Astrocyte (in vitro differentiated cells and primary cell): ENCODE measurements at regions not wholly inside any gene's neighbourhood (a gene's known extent, or its start where the extent isn't known, plus 50 kb on each side); places are given as distances from the start of the nearest gene placed in this dataset.
"Not testable (repeated sequence)": the region's sequence is repeated elsewhere in the genome, so short reads cannot be mapped to it uniquely, and the experiment has no call there.

Experiments
- DNase-seq: peaks from one replicate; pipeline ENCODE4 v3.0.0-alpha.2; 2010; ENCODE audit warnings: low read depth
- FAIRE-seq: peaks from 2 replicates; lab custom pipeline; 2011; peaks lifted over from hg19 to GRCh38; lab: Jason Lieb, UNC
- H2AFZ ChIP-seq: 2 replicates; pipeline ENCODE4 v1.6.0; 2012; ENCODE audit warnings: low read depth, low read length, inconsistent platforms
- H3K27ac ChIP-seq: 2 replicates; pipeline ENCODE4 v1.5.1; 2011; ENCODE audit warnings: low read depth, low read length, inconsistent platforms
- H3K27me3 ChIP-seq: 2 replicates; pipeline ENCODE4 v1.6.0; 2011; ENCODE audit warnings: low read length, inconsistent platforms; ENCODE audit not compliant: insufficient read depth
- H3K36me3 ChIP-seq: 2 replicates; pipeline ENCODE4 v1.5.1; 2011; ENCODE audit warnings: low read length, inconsistent platforms; ENCODE audit not compliant: insufficient read depth
- H3K4me1 ChIP-seq: 2 replicates; pipeline ENCODE4 v1.5.1; 2011; ENCODE audit warnings: low read length, inconsistent platforms; ENCODE audit not compliant: insufficient read depth
- H3K4me2 ChIP-seq: 2 replicates; pipeline ENCODE4 v1.6.0; 2012; ENCODE audit warnings: low read length, inconsistent platforms
- H3K4me3 ChIP-seq: 2 replicates; pipeline ENCODE4 v1.5.1; 2011; ENCODE audit warnings: low read depth, mild to moderate bottlenecking, low read length, inconsistent platforms; ENCODE audit not compliant: insufficient read depth
- H3K79me2 ChIP-seq: 2 replicates; pipeline ENCODE4 v1.6.0; 2012; ENCODE audit warnings: mild to moderate bottlenecking, low read length, inconsistent platforms; ENCODE audit not compliant: insufficient read depth
- H3K9ac ChIP-seq: 2 replicates; pipeline ENCODE4 v1.6.0; 2012; ENCODE audit warnings: mild to moderate bottlenecking, low read length, inconsistent platforms
- H3K9me3 ChIP-seq: 2 replicates; pipeline ENCODE4 v1.5.1; 2012; ENCODE audit warnings: low read depth, mild to moderate bottlenecking, low read length, inconsistent platforms; ENCODE audit not compliant: insufficient read depth
- H4K20me1 ChIP-seq: 2 replicates; pipeline ENCODE4 v1.6.0; 2012; ENCODE audit warnings: low read length, inconsistent platforms; ENCODE audit not compliant: insufficient read depth
- H3K27ac Mint-ChIP-seq: one replicate; pipeline ENCODE4 v1.8.0; 2021; ENCODE audit warnings: mild to moderate bottlenecking, mixed read lengths; ENCODE audit not compliant: unreplicated experiment
- H3K27me3 Mint-ChIP-seq: one replicate; pipeline ENCODE4 v1.8.0; 2021; ENCODE audit warnings: low read depth, mixed read lengths; ENCODE audit not compliant: unreplicated experiment
- H3K36me3 Mint-ChIP-seq: one replicate; pipeline ENCODE4 v1.8.0; 2021; ENCODE audit warnings: low read depth, mixed read lengths; ENCODE audit not compliant: unreplicated experiment
- H3K4me1 Mint-ChIP-seq: one replicate; pipeline ENCODE4 v1.8.0; 2021; ENCODE audit warnings: low read depth, mixed read lengths; ENCODE audit not compliant: unreplicated experiment
- H3K4me3 Mint-ChIP-seq: one replicate; pipeline ENCODE4 v1.8.0; 2021; ENCODE audit warnings: mild to moderate bottlenecking, moderate library complexity, mixed read lengths; ENCODE audit not compliant: unreplicated experiment
- H3K9me3 Mint-ChIP-seq: one replicate; pipeline ENCODE4 v1.8.0; 2021; ENCODE audit warnings: mild to moderate bottlenecking, mixed read lengths; ENCODE audit not compliant: unreplicated experiment
- EZH2 ChIP-seq: IDR thresholded peaks from 2 replicates; pipeline ENCODE4 v1.6.1; 2012; ENCODE audit warnings: mild to moderate bottlenecking, low read length, inconsistent platforms; ENCODE audit not compliant: insufficient read depth
- TF ChIP-seq, protein P1 (sequence below): IDR thresholded peaks from 2 replicates; pipeline ENCODE4 v1.5.1; 2011; ENCODE audit warnings: low read depth, mild to moderate bottlenecking, inconsistent platforms, low read length, moderate library complexity; ENCODE audit not compliant: insufficient read depth

DNA sequence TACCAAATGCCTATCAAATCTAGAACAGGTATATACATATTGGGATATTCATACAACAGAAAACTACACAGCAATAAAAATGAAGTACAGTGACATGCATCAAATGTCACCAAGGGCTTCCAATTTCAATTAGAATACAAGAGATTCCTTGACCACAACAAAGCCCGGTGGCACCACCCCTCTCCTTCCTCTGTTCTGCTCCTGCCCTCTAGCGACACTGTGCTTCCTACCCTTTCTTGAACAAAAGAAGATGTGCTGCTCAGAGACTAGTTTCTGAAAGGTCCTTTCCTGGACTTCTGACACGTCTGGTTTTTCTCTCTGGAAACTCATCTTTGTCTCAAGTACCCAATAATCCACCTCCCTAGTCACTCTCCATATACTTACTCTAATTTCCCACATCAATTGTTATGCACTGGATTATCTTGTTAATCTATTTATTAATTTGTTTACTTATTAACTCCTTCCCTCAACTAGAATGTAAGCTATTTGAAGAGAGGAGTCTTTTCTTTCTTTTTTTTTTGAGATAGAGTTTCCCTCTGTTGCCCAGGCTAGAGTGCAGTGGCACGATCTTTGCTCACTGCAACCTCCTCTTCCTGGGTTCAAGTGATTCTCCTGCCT, 70.4 kb upstream of the CTSV start:
- no peaks in the 10 kb centered on the region for H3K9me3 Mint-ChIP-seq
- peak; percentile 6 for DNase-seq
- no peak overlapping the region for H3K4me3 ChIP-seq
- H3K79me2 ChIP-seq: no peaks in the 10 kb centered on the region
- no peaks in the 10 kb centered on the region for H3K4me1 Mint-ChIP-seq
- no peaks in the 10 kb centered on the region for H3K27me3 Mint-ChIP-seq
- H3K36me3 ChIP-seq: no peaks in the 10 kb centered on the region
- no peaks in the 10 kb centered on the region for H3K9me3 ChIP-seq
- no peak for FAIRE-seq
- no peaks in the 10 kb centered on the region for H3K4me1 ChIP-seq
- H3K27ac ChIP-seq: no peak overlapping the region
- H3K4me3 Mint-ChIP-seq: no peak overlapping the region
- H3K27me3 ChIP-seq: no peaks in the 10 kb centered on the region
- no peaks in the 10 kb centered on the region for H4K20me1 ChIP-seq
- no peak overlapping the region for H3K27ac Mint-ChIP-seq
- TF ChIP-seq, protein P1, sequence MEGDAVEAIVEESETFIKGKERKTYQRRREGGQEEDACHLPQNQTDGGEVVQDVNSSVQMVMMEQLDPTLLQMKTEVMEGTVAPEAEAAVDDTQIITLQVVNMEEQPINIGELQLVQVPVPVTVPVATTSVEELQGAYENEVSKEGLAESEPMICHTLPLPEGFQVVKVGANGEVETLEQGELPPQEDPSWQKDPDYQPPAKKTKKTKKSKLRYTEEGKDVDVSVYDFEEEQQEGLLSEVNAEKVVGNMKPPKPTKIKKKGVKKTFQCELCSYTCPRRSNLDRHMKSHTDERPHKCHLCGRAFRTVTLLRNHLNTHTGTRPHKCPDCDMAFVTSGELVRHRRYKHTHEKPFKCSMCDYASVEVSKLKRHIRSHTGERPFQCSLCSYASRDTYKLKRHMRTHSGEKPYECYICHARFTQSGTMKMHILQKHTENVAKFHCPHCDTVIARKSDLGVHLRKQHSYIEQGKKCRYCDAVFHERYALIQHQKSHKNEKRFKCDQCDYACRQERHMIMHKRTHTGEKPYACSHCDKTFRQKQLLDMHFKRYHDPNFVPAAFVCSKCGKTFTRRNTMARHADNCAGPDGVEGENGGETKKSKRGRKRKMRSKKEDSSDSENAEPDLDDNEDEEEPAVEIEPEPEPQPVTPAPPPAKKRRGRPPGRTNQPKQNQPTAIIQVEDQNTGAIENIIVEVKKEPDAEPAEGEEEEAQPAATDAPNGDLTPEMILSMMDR: no peak
- no peak for TF ChIP-seq EZH2
- no peak overlapping the region for H2AFZ ChIP-seq
- H3K36me3 Mint-ChIP-seq: no peaks in the 10 kb centered on the region
- no peak overlapping the region for H3K9ac ChIP-seq
- no peak overlapping the region for H3K4me2 ChIP-seq

DNA sequence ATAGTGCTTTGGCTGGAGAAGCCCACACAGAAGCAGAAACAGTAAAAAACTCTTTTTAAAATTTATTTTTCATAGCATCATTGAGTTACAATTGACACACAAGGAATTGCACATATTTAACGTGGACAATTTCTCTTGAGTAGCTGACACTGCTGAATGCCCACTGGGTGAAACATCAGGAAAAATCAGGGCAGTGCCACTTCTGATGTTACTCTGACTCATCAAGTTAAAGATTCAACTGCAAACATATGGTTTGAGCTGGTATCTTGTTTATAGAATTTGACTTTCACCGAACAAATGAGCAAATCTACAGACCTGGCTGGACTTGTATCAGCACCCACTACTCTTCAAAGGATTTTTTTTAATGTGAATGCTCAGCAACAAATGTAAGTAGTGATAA, 66.3 kb upstream of the CTSV start:
- not testable (repeated sequence) for H3K9me3 Mint-ChIP-seq, H3K27me3 Mint-ChIP-seq, H3K27ac Mint-ChIP-seq, H3K27ac ChIP-seq, H4K20me1 ChIP-seq, FAIRE-seq, H3K4me3 ChIP-seq, H2AFZ ChIP-seq, H3K36me3 ChIP-seq, H3K9ac ChIP-seq, H3K4me1 ChIP-seq, H3K4me2 ChIP-seq, H3K9me3 ChIP-seq, DNase-seq, H3K4me3 Mint-ChIP-seq, H3K4me1 Mint-ChIP-seq, H3K79me2 ChIP-seq, H3K36me3 Mint-ChIP-seq, H3K27me3 ChIP-seq

DNA sequence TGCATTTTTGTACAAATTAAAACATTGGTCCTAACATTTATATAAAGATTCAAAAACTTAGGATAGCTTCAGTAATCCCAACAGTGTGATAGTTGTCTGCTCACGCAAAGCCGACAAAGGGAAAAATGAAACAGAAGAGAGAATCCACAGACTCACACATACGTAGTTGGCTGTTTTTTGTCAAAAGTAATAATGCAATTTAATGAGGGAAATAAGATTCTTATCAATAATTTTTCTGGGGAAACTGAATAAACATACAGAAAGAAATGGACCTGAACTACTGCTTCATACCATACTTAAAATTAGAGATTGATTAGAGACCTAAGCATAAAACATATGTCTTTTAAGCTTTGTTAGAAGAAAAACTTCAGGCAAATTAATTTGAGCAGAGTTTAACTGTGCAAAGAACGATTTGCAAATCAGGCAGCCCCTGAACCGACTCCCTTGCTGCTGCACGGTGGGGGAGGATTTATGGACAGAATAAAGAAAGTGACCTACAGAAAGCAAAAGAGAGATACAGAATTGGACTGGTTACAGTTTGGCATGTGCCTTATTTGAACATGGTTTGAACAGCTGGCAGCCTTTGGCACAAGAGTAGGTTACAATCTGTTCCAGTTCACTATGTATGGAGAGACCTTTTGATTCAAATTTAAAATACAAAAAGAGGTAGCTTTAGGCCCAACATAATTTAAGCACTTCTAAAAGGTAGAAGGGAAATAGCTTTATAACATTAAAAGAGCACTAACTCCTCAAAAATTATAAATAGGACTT, 64.9 kb upstream of the CTSV start:
- not testable (repeated sequence) for H3K4me1 Mint-ChIP-seq, H3K4me1 ChIP-seq, H2AFZ ChIP-seq, H3K36me3 ChIP-seq, H3K4me2 ChIP-seq, H3K9me3 ChIP-seq, H3K36me3 Mint-ChIP-seq, H3K27me3 Mint-ChIP-seq, H3K4me3 ChIP-seq, H3K27ac ChIP-seq, FAIRE-seq, H4K20me1 ChIP-seq, H3K79me2 ChIP-seq, DNase-seq, H3K9me3 Mint-ChIP-seq, H3K27me3 ChIP-seq, H3K4me3 Mint-ChIP-seq, H3K27ac Mint-ChIP-seq, H3K9ac ChIP-seq

DNA sequence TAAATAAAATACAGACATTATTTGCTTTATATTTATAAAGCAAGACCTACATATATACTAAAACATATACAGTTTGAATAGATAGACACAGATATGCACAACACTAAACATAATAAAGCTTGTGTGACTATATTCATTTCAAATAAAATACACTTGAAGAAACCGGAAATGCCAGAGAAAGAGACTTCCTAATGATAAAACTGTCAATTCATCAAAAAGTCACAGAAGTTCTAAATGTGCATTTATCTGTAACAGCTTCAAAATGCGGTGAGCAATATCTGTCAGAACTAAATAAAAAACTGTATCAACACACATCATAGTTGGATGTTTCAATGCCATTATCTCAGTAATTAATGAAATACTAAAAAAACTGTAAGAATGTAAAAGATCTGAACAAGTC, 60.6 kb upstream of the CTSV start:
- not testable (repeated sequence) for H3K36me3 Mint-ChIP-seq, DNase-seq, H2AFZ ChIP-seq, H3K9me3 Mint-ChIP-seq, H3K27me3 ChIP-seq, H3K4me3 ChIP-seq, H4K20me1 ChIP-seq, H3K36me3 ChIP-seq, FAIRE-seq, H3K27me3 Mint-ChIP-seq, H3K27ac Mint-ChIP-seq, H3K9ac ChIP-seq, H3K9me3 ChIP-seq, H3K4me1 ChIP-seq, H3K4me2 ChIP-seq, H3K4me3 Mint-ChIP-seq, H3K79me2 ChIP-seq, H3K27ac ChIP-seq, H3K4me1 Mint-ChIP-seq
